ENCODE measurements at regions not wholly inside any gene's neighbourhood (a gene's known extent, or its start where the extent isn't known, plus 50 kb on each side); places are given as distances from the start of the nearest gene placed in this dataset.

- H3K27ac ChIP-seq (ENCODE audit: low read depth, low read length, severe bottlenecking), result peak overlapping the region; percentile 51
- 85 to 100% methylated on average over 1 to 2 of the region's 4 CpGs for WGBS, 2 experiments (ENCODE audit: insufficient coverage in 2 of 2)
- no peaks in the 10 kb centered on the region for H3K4me1 ChIP-seq (ENCODE audit: control insufficient read depth, insufficient read depth, low read length, poor library complexity, severe bottlenecking)
- no peaks in the 10 kb centered on the region for H3K9me3 ChIP-seq (ENCODE audit: control insufficient read depth, low read length)
- H3K36me3 ChIP-seq (ENCODE audit: control insufficient read depth, insufficient read depth, low read length), result no peaks in the 10 kb centered on the region
- H3K4me3 ChIP-seq (ENCODE audit: extremely low read depth, insufficient read depth, low read length, poor library complexity, severe bottlenecking), result no peak overlapping the region
Measured at GRCh38 chr6:113102761-113103160, 754.4 kb upstream of the MARCKS start.

DNA sequence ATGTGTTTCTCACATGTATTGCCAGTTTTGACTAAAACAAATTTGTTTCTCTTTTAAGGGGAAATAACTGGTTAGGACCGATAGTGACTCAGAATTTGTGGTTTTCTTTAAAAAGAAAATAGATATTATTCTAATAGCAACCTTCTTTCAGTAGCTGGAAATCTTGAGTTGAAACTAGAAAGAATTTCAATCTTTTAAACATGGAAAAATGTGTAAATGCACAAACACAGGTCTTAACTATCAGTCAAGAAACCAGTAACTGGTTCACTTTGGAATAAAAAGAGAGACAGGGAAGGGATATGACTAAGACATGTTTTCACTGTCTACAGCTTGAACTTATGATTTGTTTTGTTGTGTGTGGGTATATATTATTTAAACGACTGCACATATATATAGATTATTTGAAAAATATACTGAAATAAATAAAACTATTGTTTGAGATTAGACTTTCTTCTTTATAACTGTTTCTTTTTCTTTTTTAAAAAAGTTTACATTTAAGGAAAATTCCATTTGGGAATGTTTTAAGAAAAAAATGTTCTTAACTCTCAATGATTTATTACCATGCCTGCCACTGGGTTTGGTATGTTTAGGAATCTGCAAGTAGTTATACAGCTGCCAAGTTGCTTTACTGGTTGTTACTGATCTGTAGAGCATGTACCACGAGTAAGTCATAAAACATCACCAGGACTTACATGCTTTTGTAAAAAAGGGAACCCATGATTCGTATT is 753.3 kb upstream of the MARCKS start:
- Histone ChIP-seq H3K36me3 (ENCODE audit: control insufficient read depth, insufficient read depth, low read length) (no peaks in the 10 kb centered on the region), H3K4me1 (ENCODE audit: control insufficient read depth, insufficient read depth, low read length, poor library complexity, severe bottlenecking) (no peaks in the 10 kb centered on the region), H3K27ac (ENCODE audit: low read depth, low read length, severe bottlenecking) (no peak overlapping the region), H3K9me3 (ENCODE audit: control insufficient read depth, low read length) (peaks cover 2% of the 10 kb centered on the region), H3K4me3 (ENCODE audit: extremely low read depth, insufficient read depth, low read length, poor library complexity, severe bottlenecking) (no peak overlapping the region)
- no CpG with 5 or more reads among the region's 4 CpGs for WGBS, 2 experiments (ENCODE audit: insufficient coverage in 2 of 2)

GRCh38 chr6:113104541-113104940 is 752.6 kb upstream of the MARCKS start:
- no peaks in the 10 kb centered on the region for H3K36me3 ChIP-seq (ENCODE audit: control insufficient read depth, insufficient read depth, low read length)
- H3K4me3 ChIP-seq (ENCODE audit: extremely low read depth, insufficient read depth, low read length, poor library complexity, severe bottlenecking), result no peak overlapping the region
- H3K27ac ChIP-seq (ENCODE audit: low read depth, low read length, severe bottlenecking), result no peak overlapping the region
- H3K9me3 ChIP-seq (ENCODE audit: control insufficient read depth, low read length), result peaks cover 7% of the 10 kb centered on the region
- no peaks in the 10 kb centered on the region for H3K4me1 ChIP-seq (ENCODE audit: control insufficient read depth, insufficient read depth, low read length, poor library complexity, severe bottlenecking)
- WGBS, 2 experiments (ENCODE audit: insufficient coverage in 2 of 2), result 86% methylated on average over 2 of the region's 4 CpGs; no CpG with 5 or more reads in 1 of the 2 experiments

DNA sequence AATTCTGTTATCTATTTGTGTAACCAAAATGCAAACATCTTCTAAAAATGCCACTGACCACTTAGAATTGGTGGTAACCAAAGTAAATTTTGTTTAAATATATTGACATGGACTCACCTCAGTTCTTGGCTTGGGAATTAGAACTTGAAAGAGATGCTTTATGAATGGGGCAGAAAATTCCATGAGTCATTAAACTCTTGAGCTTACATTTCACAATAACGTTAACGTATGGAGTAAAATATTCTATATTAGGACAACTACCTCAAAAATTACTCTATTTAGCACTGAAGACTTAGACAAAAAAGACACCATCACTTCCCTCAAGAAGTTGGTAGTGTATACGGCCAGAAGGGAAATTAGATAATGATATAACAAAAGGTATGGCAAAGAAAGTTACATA is 752.2 kb upstream of the MARCKS start:
- WGBS, 2 experiments (ENCODE audit: insufficient coverage in 2 of 2), result no CpG with 5 or more reads among the region's 3 CpGs

DNA sequence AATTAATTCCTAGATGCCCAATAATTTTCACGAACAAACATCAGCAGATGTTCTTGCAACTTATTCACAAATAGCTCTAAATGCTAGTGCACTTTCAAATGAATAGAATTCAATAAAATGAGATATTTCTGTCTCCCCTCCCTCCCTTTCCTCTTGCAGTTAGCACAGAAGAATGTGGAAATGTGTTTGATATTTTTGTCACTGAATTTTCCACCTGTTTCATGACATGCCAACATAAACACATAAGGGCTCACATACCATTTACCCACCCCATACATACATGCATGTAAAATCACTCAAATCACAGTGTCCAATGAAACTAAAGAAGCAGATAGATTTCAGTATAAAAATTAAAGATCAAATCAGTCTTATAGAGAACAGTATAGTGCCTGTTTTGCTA is 746.9 kb upstream of the MARCKS start:
- no peak overlapping the region for H3K27ac ChIP-seq (ENCODE audit: low read depth, low read length, severe bottlenecking)
- WGBS, 2 experiments (ENCODE audit: insufficient coverage in 2 of 2), result no CpG with 5 or more reads among the region's 1 CpG

More for the DNA sequence above, 752.2 kb upstream of the MARCKS start:
- Histone ChIP-seq H3K9me3 (ENCODE audit: control insufficient read depth, low read length) (peaks cover 7% of the 10 kb centered on the region), H3K4me1 (ENCODE audit: control insufficient read depth, insufficient read depth, low read length, poor library complexity, severe bottlenecking) (no peaks in the 10 kb centered on the region), H3K36me3 (ENCODE audit: control insufficient read depth, insufficient read depth, low read length) (no peaks in the 10 kb centered on the region), H3K27ac (ENCODE audit: low read depth, low read length, severe bottlenecking) (no peak overlapping the region), H3K4me3 (ENCODE audit: extremely low read depth, insufficient read depth, low read length, poor library complexity, severe bottlenecking) (no peak overlapping the region)

DNA sequence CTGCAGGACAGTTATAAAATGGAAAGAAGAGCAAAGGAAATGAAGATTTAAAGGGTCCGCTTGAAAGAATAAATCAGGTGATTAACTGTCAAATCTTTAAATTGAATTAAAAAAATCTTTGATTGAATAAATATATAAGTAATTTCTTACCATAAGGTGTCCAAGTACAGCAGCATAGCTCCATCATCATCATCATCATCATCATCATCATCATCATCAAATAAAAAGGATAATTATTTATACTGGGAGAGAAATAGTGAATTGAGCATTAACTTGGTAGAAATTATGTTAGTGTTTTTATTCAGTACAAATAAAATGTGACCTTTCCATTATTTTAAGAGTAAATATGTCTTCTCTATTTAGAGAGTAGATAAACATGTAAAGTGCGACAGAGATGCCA is 745.6 kb upstream of the MARCKS start:
- H3K4me1 ChIP-seq (ENCODE audit: control insufficient read depth, insufficient read depth, low read length, poor library complexity, severe bottlenecking), result no peaks in the 10 kb centered on the region
- no peak overlapping the region for H3K27ac ChIP-seq (ENCODE audit: low read depth, low read length, severe bottlenecking)
- no peak overlapping the region for H3K4me3 ChIP-seq (ENCODE audit: extremely low read depth, insufficient read depth, low read length, poor library complexity, severe bottlenecking)
- H3K9me3 ChIP-seq (ENCODE audit: control insufficient read depth, low read length), result peaks cover 14% of the 10 kb centered on the region
- WGBS, 2 experiments (ENCODE audit: insufficient coverage in 2 of 2), result no CpG with 5 or more reads among the region's 2 CpGs
- no peaks in the 10 kb centered on the region for H3K36me3 ChIP-seq (ENCODE audit: control insufficient read depth, insufficient read depth, low read length)

More for the DNA sequence above, 746.9 kb upstream of the MARCKS start:
- peaks cover 10% of the 10 kb centered on the region for H3K9me3 ChIP-seq (ENCODE audit: control insufficient read depth, low read length)
- H3K36me3 ChIP-seq (ENCODE audit: control insufficient read depth, insufficient read depth, low read length), result no peaks in the 10 kb centered on the region
- no peak overlapping the region for H3K4me3 ChIP-seq (ENCODE audit: extremely low read depth, insufficient read depth, low read length, poor library complexity, severe bottlenecking)
- no peaks in the 10 kb centered on the region for H3K4me1 ChIP-seq (ENCODE audit: control insufficient read depth, insufficient read depth, low read length, poor library complexity, severe bottlenecking)

DNA sequence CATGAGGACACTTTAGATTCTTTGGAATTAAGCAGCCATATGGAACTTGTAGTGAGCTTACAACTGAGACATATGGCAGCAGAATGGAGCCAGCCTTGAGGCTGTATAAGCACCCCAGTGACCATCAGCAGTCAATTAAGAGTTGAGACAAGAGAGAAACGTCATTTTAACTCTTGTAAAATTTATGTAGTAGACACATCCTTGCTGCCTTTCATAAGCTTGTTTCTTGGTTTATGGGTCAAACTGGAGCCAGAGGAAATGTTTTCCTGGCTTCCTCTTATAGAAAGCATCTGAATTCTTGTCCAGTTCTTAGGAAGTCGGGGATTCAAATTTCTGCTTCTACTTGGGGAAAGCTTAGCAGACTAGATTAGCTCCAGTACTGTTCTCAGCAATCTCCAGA is 745.1 kb upstream of the MARCKS start:
- Histone ChIP-seq H3K27ac (ENCODE audit: low read depth, low read length, severe bottlenecking) (no peak overlapping the region), H3K4me3 (ENCODE audit: extremely low read depth, insufficient read depth, low read length, poor library complexity, severe bottlenecking) (no peak overlapping the region), H3K4me1 (ENCODE audit: control insufficient read depth, insufficient read depth, low read length, poor library complexity, severe bottlenecking) (no peaks in the 10 kb centered on the region), H3K36me3 (ENCODE audit: control insufficient read depth, insufficient read depth, low read length) (no peaks in the 10 kb centered on the region), H3K9me3 (ENCODE audit: control insufficient read depth, low read length) (peaks cover 19% of the 10 kb centered on the region)
- WGBS, 2 experiments (ENCODE audit: insufficient coverage in 2 of 2), result 100% methylated on average over 1 of the region's 2 CpGs; no CpG with 5 or more reads in 1 of the 2 experiments

DNA sequence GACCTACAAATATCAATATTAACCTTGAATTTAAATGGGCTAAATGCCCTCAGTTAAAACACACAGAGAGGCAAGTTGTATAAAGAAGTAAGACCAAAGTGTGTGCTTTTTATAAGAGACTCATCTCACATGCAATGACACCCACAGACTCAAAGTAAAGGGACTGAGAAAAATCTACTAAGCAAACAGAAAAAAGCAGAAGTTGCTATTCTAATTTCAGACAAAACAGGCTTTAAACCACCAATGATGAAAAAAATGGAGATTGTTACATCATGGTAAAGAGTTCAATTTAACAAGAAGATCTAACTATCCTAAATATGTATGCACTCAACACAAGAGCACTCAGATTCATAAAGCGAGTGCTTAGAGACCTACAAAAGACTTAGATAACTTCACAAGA is 741.9 kb upstream of the MARCKS start:
- no peak overlapping the region for H3K27ac ChIP-seq (ENCODE audit: low read depth, low read length, severe bottlenecking)
- H3K36me3 ChIP-seq (ENCODE audit: control insufficient read depth, insufficient read depth, low read length), result no peaks in the 10 kb centered on the region
- peaks cover 25% of the 10 kb centered on the region for H3K9me3 ChIP-seq (ENCODE audit: control insufficient read depth, low read length)
- no CpG with 5 or more reads among the region's 1 CpG for WGBS, 2 experiments (ENCODE audit: insufficient coverage in 2 of 2)
- H3K4me3 ChIP-seq (ENCODE audit: extremely low read depth, insufficient read depth, low read length, poor library complexity, severe bottlenecking), result no peak overlapping the region
- peaks cover 10% of the 10 kb centered on the region for H3K4me1 ChIP-seq (ENCODE audit: control insufficient read depth, insufficient read depth, low read length, poor library complexity, severe bottlenecking)

GRCh38 chr6:113120224-113120581 is 736.9 kb upstream of the MARCKS start:
- peaks cover 34% of the 10 kb centered on the region for H3K4me1 ChIP-seq (ENCODE audit: control insufficient read depth, insufficient read depth, low read length, poor library complexity, severe bottlenecking)
- H3K36me3 ChIP-seq (ENCODE audit: control insufficient read depth, insufficient read depth, low read length), result no peaks in the 10 kb centered on the region
- H3K27ac ChIP-seq (ENCODE audit: low read depth, low read length, severe bottlenecking), result peak overlapping the region; percentile 86
- H3K4me3 ChIP-seq (ENCODE audit: extremely low read depth, insufficient read depth, low read length, poor library complexity, severe bottlenecking), result no peak overlapping the region
- peaks cover 21% of the 10 kb centered on the region for H3K9me3 ChIP-seq (ENCODE audit: control insufficient read depth, low read length)
- no CpG with 5 or more reads among the region's 2 CpGs for WGBS, 2 experiments (ENCODE audit: insufficient coverage in 2 of 2)

DNA sequence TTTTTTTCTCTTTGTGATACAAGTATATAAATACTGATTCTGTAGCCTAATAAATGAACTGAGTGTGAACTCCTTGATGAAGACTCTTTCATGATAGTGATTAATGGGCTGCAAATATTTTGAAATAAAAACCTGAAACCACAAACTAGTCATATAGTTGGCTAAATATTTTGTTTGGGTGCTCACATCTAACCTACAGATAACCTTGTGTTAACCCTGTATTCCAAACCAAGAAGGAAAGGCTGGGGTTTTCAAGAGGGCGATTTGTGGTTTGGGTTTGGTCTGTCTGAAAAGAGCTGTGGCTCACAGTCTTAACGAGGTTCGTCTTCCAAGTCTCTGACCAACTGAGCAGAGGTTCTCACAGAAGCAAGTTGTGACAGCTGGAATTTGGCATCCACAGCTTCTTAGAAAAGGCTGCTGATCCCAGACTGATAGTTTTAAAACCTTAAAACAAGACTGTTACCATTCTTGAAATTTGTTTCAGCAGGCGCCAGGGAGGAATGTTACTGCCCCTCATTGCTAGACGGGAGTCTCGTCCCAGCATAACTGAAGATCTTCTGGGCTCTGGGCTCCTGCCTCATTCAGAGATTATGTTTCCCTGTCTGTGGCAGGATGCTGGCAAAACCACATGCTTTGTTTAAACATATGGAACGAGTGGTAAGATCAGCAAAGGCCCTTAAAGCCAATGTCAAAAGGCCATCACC is 736.4 kb upstream of the MARCKS start:
- H3K27ac ChIP-seq (ENCODE audit: low read depth, low read length, severe bottlenecking), result peak overlapping the region; percentile 86
- H3K36me3 ChIP-seq (ENCODE audit: control insufficient read depth, insufficient read depth, low read length), result no peaks in the 10 kb centered on the region
- H3K9me3 ChIP-seq (ENCODE audit: control insufficient read depth, low read length), result peaks cover 21% of the 10 kb centered on the region
- H3K4me3 ChIP-seq (ENCODE audit: extremely low read depth, insufficient read depth, low read length, poor library complexity, severe bottlenecking), result no peak overlapping the region
- 38 to 42% methylated on average over 7 of the region's 7 CpGs for WGBS, 2 experiments (ENCODE audit: insufficient coverage in 2 of 2)
- peaks cover 34% of the 10 kb centered on the region for H3K4me1 ChIP-seq (ENCODE audit: control insufficient read depth, insufficient read depth, low read length, poor library complexity, severe bottlenecking)

- no CpG with 5 or more reads among the region's 2 CpGs for WGBS, 2 experiments (ENCODE audit: insufficient coverage in 2 of 2)
- peaks cover 17% of the 10 kb centered on the region for H3K9me3 ChIP-seq (ENCODE audit: control insufficient read depth, low read length)
- peaks cover 34% of the 10 kb centered on the region for H3K4me1 ChIP-seq (ENCODE audit: control insufficient read depth, insufficient read depth, low read length, poor library complexity, severe bottlenecking)
- no peak overlapping the region for H3K4me3 ChIP-seq (ENCODE audit: extremely low read depth, insufficient read depth, low read length, poor library complexity, severe bottlenecking)
- no peaks in the 10 kb centered on the region for H3K36me3 ChIP-seq (ENCODE audit: control insufficient read depth, insufficient read depth, low read length)
- peak overlapping the region; percentile 86 for H3K27ac ChIP-seq (ENCODE audit: low read depth, low read length, severe bottlenecking)
Measured at GRCh38 chr6:113121571-113121970, 735.6 kb upstream of the MARCKS start.
